GM19452 (cell line): ENCODE measurements at regions not wholly inside any gene's neighbourhood (a gene's known extent, or its start where the extent isn't known, plus 50 kb on each side); places are given as distances from the start of the nearest gene placed in this dataset.

ENCODE experiments used
- ATAC-seq: cut with Tn5 transposase; IDR thresholded peaks from one replicate; pipeline ENCODE4 v1.9.1; 2021; ENCODE audit not compliant: unreplicated experiment

DNA sequence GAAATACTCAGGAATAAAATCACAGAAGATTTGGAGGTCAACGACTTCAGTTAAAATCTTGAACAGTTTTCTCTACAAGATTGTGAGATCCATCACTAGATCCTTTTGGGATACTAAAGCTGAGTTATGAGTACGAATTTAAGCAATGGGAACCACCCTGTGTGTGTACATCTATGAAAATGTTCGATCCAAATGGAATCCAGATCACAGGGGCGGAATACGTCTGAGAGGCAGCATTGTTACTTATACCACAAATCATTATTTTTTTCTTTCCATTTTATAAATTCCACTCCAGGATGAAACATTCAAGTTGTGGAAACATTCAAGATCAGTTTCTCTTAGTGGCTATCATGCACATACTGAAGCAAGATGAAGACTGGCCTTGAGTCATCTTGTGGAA lies 239.3 kb upstream of the PAPPA start:
- no peak for ATAC-seq

DNA sequence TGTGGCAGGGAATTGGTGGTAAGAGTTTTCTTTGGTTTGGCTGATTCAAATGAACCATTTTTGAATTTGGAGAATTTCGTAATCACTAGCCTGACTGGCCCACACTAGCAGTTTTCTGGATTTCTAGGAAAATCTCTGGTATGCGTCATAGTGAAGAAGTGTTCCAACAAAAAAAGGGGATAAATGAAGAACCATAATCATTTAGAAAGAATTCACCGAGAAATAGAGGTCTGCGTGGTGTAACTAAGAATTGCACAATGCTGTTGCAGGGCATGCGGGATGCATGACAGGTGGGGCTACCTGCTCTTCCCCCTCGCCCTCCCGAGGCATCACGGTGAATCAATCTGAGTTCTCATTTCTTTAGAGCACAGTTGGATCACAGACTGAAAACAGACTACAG lies 232.3 kb upstream of the PAPPA start:
- no peak for ATAC-seq

DNA sequence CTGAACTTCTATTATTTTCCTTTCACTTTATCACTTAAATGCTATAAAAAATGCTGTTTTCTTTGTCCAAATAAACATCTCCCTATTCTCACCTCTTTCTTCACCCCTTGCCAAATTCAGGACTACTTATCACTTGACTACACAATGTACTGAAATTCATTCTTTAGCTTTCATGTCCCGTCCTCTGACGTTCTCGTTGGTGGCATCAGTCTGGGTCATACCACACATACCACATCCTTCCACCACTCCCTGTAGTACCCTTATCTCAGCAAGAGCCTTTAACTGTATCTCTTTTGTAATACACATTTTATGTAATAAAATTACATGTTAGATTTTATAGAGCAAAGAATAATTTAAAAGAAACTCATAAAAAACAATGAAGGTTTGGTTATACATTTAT lies 231.1 kb upstream of the PAPPA start:
- no peak for ATAC-seq

DNA sequence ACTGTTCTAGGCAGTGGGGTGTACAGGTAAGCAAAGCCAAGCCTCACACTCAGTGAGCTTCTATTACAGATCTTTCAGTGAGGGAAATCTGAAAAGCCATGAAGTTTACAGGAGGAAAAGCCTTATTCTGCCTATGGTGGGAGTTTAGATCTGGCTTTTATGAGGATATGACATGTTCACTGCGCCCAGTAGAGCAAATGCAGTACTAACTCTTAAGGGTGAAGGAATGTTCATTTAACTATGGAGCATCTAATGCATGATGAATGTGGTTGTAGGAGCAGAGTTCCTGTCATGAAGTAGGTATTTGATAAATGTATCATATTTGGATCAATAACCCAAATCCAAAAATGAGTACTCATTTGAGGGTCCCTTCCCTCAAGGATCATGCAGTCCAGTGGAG lies 230.2 kb upstream of the PAPPA start:
- no peak for ATAC-seq

DNA sequence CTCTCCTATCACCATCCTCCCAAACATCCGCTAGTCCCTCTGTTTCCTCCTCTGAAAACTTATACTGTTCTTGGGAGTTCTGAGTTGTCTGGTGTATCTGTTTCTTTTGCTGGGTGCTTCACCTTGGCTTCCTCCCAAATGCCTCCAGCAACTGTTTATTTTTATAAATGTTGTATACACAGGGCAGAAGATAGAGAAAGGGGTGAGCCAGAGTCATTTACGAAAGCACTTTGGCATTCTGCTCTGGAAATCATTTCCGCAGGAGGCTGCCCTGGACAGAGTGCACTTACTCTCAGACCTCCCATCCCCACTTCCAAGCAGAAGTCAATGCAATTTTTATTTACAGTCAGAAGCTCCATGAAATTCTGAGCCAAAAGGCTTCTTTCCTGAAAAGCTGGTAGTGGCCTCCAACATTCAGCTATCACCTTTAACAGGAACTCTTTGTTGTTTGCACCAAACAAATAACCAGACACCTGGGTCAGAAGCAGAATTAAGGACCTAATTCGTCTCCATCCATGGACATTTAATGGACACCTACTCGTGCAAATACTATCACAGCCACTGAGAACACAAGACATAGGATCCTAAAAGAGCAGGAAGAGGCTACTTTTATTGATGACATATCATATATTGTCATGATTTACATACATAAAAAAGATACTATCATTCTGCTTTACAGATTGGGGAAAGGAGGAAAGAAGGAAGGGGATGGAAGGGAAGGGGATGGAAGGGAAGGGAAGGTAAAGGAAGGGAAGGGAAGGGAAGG lies 229.5 kb upstream of the PAPPA start:
- ATAC-seq = no peak

DNA sequence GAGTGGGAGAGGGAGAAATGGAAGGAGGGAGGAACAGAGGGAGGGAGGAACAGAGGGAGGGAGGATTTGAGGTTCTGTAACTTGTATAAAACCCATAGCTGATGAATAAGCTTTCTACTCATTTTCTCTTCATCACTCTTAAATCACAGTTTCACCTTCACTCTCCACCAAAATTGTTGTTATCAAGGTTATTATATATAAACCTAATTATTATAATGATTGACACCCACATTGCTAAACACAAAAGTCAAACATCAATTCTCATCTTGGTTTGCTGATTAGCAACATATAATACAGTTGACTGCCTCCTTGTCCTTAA lies 229.0 kb upstream of the PAPPA start:
- no peak for ATAC-seq

DNA sequence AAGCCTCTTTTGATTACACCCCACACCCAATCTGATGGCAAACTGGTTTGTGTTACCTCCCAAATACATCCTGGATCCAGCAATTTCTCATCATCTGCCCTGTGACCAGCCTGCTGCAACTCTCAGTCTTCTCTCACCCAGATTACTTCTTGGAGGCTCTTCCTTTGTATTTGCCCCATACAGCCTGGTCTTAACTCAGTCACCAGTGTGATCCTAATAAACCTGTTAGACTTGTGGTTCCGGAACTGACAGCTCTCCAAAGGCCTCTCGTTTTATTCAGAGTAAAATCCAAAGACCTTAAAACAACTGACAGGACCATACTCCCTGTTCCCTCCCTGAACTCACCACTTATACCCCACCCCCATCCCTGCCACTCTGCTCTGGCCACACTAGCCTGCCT lies 228.2 kb upstream of the PAPPA start:
- no peak for ATAC-seq

DNA sequence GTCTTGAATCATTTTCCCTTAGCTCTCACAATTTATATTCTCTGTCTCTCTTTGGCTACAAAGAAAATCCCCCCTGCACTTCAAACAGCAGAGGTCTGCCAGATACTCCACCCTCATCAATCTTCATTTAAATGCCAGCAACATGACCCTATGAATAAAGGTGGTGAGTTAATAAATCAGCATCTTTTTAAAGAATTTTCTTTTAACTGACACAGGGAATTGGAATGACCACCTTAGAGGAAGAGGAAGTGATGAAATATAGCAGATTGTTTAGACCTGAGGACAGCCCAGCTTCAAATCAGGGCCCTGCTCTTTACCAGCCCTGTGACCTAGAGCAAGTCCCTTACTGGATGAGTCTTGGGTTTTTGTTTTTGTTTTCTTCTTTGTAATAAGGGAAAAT lies 223.1 kb upstream of the PAPPA start:
- ATAC-seq = no peak

DNA sequence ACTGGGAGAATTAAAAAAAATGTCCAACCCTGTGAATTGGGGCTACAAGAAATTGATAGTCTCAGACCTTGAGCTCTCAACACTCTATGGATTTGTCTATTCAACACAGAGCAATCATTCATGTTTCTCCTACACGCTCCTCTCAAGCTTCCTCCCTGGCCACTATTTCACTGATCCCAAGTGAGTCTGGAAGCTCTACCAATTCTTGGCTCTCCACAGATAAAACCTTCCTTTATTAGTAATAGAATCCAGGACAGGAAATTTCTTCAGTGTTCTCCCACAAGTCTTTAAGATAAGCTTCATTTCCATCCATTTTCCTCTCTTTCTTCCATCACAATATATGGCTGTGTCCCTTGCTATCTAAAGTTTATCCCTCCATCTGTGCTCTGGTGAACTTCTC lies 215.1 kb upstream of the PAPPA start:
- ATAC-seq = no peak

DNA sequence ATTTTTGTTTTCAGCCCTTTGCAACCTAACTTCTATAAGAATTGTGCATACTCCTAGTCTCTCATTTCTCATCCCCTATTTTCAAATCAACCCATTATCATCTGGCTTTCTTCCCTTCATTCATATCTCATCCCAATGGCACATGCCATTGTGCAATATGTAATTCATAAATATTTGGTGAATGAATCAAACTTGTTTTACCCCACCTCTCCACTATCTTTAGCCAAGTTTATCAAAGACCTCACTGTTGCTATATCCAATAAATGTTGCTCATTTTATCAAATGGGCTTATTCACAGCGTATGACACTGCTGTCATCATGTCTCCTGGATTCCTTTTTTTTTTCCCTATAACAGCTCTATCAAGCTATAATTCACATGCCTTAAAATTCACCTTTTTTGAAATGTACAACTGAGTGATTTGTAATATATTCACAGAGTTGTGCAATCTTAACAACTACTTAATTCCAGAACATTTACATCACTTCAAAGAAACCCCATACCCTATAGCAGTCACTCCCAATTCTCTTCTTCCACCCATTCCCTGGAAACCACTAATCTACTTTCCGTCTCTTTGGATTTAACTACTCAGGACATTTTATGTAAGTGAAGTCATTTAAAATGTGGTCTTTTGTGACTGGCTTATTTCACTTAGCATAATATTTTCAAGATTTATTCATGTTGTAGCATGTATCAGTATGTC lies 214.4 kb upstream of the PAPPA start:
- no peak for ATAC-seq

DNA sequence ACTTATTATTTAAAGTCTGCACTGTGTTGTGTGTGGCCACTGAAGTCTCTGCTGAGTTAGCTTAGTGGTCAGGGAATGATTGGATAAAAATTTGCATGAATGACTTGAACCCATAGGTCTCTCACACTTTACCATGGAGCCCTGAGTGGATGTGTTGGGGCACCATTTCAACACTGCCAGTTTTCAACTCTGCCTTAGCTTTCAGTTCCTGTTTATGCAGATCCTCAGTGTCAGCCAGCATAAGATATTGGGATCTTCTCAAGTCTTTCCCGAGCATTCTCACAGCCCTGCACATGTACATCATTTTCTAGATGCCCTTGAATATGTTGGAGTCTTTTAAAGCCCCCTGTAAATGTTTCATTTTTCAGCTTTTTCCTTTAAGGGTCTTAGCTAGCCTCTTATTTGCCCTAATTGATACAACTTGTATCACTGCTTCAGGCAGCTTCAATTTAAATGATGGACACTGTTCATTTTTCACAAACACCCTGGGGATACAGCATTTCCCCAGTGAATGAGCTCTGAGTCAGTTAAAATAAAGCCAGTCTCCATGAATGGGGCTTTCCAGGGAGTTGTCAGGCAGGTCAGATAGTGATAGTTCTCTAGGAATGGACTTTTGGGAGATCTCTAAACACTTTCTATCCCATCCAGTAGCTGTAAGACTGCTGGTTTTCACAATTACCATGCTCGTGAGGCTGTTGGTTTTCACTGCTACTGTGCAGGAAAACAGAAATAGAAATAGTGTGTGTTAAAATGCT lies 211.9 kb upstream of the PAPPA start:
- no peak for ATAC-seq

DNA sequence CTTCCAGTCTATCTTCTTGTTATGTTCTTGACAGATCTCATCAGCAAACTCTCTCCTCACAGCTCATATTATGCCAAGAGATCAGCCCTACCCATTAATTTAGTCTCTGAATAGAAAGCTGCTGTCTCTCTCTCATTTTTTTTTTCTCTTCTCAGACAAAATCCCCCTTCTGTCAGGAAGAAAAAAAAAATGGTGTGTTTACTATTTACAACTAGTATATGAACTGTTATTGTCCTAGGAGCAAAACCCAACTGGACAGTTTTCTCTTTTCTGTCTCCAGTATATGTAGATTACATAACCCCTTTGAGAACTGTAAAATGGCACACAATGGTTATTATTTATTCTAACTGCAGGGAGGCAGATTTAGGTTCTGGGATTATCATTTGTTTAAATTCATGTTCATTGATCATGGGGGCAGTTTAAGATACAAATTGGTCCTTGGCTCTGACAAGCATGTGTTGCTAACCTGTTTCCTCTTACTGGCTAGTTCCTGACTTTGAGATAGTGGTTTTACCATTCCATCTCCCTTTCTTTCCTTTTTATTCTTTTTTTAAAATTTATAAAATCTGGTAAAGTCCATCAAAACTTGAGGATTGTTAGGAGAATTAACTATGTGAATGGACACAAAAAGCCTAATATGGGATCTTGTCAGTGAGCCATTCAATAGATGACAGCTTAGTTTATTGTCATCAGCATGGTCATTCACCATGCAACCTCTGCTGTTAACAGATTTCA lies 210.0 kb upstream of the PAPPA start:
- ATAC-seq = no peak

DNA sequence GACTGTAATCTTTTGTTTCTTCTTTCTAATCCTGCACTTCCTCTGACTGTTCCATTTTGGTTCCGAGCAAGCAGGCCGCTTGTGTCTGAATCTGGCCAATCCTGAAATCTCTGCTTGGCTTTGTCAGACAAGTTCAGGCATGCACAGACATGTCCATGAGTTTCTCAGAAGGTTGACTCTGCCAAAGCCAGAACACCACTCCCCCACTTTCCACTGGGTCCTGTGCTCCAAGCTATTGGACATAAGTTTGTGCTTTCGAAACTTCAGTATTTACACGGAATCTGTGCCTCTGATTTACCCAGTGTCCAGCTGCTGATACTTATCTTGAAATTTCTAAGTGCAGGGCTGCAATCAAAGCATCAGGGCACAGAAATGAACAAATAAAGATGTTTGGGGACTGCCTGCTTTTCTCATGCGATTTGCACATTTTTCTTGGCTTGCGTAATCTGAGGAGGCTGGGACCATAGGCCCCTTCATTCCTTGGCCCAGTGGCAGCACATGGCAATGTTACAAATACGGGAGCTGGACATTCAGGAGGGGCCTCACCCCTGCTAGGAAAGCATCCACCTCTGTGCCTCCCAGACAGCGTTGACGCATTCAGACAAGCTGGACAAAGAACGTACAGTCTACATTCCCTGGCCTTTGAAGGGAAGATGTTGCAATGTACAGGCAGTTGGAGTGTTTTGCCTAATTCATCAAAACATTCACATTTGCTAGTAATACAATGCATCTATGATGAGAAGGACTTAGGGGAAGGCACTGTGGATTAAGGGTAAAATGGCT lies 209.2 kb upstream of the PAPPA start:
- ATAC-seq = no peak

DNA sequence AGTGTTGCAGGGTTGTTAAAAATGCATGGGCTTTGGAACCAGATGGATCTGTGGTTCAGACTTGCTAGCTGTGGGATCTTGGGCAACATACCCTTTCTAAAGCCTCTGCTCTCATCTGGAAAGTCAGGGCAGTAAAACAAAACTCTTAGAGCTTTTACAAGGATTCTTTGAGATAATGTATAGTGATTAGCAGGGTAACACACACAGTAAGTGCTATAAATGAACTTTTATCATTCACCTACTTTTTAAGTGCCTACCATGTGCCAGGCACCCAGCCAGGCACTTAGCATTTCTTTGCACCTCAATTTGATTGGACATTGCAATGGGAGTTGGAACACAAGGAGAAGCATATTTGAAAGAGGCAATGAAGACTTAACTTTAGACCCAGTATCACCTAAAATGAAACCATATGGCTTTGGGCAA lies 208.6 kb upstream of the PAPPA start:
- no peak for ATAC-seq

DNA sequence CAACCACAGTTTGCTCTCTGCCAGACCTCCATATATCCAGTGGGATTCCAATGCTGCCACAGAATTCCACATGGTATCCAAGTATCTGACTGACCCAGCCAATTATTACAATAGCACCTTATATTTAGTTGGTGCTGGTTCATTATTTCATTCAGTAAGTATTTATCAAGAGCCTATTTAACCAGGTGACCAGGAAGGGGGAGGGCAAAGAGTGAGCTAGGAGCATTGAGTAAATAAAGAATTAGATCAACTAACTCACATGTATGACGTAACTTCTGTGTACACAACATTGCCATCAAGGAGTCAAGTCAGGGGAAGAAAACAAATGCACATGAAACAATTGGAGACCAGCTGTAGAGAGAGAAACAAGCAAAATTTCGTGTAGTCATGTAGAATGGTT lies 207.1 kb upstream of the PAPPA start:
- ATAC-seq = no peak

DNA sequence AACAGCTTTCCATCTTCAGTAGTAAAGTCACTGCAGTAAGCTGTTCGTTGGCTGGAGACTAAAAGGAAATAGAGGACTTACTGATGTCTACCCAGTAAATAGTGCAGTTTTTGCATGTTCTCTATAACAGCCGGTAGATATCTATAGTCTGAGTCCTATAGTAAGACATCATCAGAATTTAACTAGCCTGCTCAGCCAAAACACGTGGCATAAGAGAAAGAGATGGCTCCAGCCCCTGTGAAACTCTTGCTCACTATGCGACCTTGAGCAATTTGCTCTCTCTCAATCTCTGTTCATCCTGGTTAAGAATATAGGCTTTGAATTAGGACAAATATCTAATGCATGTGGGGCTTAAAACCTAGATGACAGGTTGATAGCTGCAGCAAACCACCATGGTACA lies 201.6 kb upstream of the PAPPA start:
- no peak for ATAC-seq

DNA sequence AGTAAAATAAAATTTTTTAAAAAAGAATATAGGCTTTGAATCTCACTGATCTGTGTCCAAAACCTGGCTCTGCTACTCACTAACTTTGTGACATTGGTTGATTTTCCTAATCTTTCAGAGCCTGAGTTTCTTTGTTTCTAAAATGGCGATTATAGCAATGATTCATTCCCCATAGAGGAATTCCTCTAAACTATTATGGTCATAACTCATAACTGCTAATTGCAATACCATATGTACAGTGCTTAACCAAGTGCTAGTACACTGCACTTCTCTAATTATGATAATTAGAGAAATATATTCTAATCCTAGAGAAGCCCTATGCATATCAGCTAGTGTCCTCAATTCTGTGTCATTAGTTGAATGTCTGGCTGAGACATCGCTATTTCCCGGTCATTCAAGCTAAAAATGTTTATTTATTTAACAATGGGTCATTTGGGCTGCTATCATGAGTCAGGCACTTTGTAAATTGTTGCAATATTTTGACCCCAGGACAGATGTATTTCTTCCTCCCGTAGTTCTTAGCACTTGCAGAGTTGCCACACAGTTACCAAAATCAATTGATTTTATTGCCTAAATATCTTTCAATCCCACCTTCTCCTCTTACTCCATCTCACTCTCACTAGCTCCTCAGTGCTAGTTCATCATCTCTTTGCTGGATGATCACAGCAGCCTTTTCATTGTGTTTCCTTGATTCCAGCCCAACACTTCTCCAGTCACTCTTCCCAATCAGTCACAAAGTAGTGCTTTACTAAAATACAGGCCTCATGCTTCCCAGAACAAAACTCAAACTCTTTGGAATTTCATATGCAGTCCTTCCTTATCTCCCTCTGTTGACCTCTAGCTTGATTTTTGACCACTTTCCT lies 200.9 kb upstream of the PAPPA start:
- ATAC-seq = no peak

DNA sequence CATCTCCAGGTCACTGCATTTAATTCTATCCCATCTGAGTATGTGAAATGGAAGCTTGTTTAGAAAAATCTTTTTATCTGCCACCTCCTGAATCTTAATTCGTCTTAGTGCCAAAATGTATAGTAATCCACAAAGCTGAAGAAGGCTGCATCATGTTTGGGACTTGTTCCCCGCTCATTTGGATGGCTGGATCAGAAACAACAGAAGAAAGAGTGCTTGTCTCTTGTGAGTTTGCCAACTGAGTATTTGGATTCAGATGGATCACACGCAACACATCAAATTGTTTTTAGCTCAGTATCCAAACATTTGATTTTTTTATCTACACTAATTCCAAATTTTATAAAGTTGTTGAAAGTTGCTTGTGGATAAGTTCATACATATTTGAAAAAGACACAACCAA lies 197.2 kb upstream of the PAPPA start:
- ATAC-seq = no peak

DNA sequence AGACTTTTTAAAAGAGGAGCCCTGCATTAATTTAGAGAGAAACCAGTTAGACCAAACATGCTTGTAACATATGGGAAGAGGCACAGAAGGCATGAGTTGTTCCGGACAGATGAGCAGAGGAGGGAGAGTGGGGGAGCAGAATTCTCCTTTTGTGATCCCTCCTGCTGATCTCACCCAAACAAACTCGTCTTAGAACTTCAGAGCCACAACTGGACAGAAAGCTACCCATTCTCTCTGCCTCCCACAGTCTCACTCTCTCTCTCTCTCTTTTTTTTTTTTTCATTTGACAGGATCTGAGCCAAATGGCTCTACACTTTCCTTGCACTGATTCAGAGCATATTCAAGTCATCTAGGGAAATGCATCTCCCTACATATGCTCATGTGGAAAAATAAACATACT lies 196.0 kb upstream of the PAPPA start:
- ATAC-seq = no peak
